ENCODE measurements at regions not wholly inside any gene's neighbourhood (a gene's known extent, or its start where the extent isn't known, plus 50 kb on each side); places are given as distances from the start of the nearest gene placed in this dataset.

DNA sequence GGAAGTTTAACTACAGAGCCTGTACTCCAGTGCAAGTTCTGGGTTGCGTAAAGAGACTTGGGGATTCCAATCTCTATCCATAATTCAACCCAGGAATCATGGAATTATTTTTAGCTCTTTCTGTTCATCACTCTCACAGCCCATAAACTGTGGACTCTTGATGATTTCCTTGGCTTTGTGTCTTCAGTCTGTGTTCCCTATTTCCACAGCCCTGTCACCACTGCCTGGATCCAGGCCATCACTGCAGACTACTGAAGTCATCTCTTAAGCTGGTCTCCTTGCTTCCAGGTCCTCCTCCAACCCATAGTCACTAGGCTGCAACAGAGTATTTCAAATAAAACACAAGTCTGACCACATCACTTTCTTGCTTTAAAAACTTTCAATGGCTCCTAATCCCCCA, 211.7 kb downstream of the PLK2 start:
- no peaks in the 10 kb centered on the region for H3K9me3 ChIP-seq (ENCODE audit: control insufficient read depth in 1 of 2, low read length in 2 of 2)
- no peaks in the 10 kb centered on the region for H3K36me3 ChIP-seq (ENCODE audit: control insufficient read depth in 1 of 2, insufficient read depth in 2 of 2, low read length in 2 of 2)
- no peak overlapping the region for H3K27ac ChIP-seq (ENCODE audit: low read length)
- no peak overlapping the region for H3K4me3 ChIP-seq (ENCODE audit: low read depth in 1 of 2, low read length in 2 of 2)
- no peaks in the 10 kb centered on the region for H3K27me3 ChIP-seq (ENCODE audit: low read depth, low read length)
- H3K4me1 ChIP-seq (ENCODE audit: control insufficient read depth in 1 of 2, insufficient read depth in 2 of 2, low read length in 2 of 2), result no peaks in the 10 kb centered on the region

DNA sequence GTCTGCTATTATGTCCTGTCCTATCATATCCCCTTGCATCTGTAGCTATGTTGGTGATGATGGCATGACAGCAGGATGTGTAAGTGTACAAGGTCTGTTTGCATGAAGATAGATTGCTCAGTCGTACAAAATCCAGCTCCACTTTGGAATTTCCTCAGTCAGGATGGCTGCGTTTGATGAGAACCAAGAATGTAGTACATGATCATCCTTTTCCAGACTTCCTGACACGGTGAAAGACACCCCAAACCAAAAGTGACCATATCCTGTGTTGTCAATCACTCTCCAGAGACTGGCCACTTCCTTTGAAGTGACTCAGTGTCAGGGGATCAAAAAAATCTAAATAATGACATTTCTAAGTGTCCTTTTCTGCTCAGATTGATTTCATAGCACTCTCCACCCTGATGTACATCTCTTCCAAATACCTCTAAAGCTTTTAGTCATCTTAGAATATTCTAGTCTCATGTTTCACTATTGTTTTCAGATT, 213.4 kb downstream of the PLK2 start:
- Histone ChIP-seq H3K27me3 (ENCODE audit: low read depth, low read length) (no peaks in the 10 kb centered on the region), H3K9me3 (ENCODE audit: control insufficient read depth in 1 of 2, low read length in 2 of 2) (no peaks in the 10 kb centered on the region), H3K4me3 (ENCODE audit: low read depth in 1 of 2, low read length in 2 of 2) (no peak overlapping the region), H3K36me3 (ENCODE audit: control insufficient read depth in 1 of 2, insufficient read depth in 2 of 2, low read length in 2 of 2) (no peaks in the 10 kb centered on the region), H3K4me1 (ENCODE audit: control insufficient read depth in 1 of 2, insufficient read depth in 2 of 2, low read length in 2 of 2) (no peaks in the 10 kb centered on the region), H3K27ac (ENCODE audit: low read length) (no peak overlapping the region)

DNA sequence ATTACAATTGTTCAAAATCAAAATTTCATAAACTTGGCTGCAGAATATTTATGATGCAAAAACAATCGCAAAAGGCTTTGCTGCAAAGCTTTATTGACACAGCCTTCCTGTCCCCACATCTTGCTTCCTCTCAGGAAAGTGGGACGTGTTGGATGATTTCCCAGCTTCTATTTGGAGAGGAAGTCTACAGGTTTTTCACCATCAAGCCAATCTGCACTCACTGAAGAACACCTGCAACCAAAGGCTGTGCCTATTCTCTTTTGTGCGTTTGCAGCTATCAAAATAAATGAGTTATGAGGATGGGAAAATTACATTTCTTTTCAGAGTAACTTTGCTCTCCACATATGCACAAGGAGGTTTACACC, 214.4 kb downstream of the PLK2 start:
- H3K4me3 ChIP-seq (ENCODE audit: low read depth in 1 of 2, low read length in 2 of 2), result no peak overlapping the region
- H3K27me3 ChIP-seq (ENCODE audit: low read depth, low read length), result no peaks in the 10 kb centered on the region
- H3K4me1 ChIP-seq (ENCODE audit: control insufficient read depth in 1 of 2, insufficient read depth in 2 of 2, low read length in 2 of 2), result no peaks in the 10 kb centered on the region
- H3K36me3 ChIP-seq (ENCODE audit: control insufficient read depth in 1 of 2, insufficient read depth in 2 of 2, low read length in 2 of 2), result no peaks in the 10 kb centered on the region
- H3K9me3 ChIP-seq (ENCODE audit: control insufficient read depth in 1 of 2, low read length in 2 of 2), result no peaks in the 10 kb centered on the region
- H3K27ac ChIP-seq (ENCODE audit: low read length), result no peak overlapping the region

GRCh38 chr5:58244819-58245475, 214.9 kb downstream of the PLK2 start:
- H3K9me3 ChIP-seq (ENCODE audit: control insufficient read depth in 1 of 2, low read length in 2 of 2), result no peaks in the 10 kb centered on the region
- no peak overlapping the region for H3K4me3 ChIP-seq (ENCODE audit: low read depth in 1 of 2, low read length in 2 of 2)
- no peak overlapping the region for H3K27ac ChIP-seq (ENCODE audit: low read length)
- no peaks in the 10 kb centered on the region for H3K27me3 ChIP-seq (ENCODE audit: low read depth, low read length)
- no peaks in the 10 kb centered on the region for H3K4me1 ChIP-seq (ENCODE audit: control insufficient read depth in 1 of 2, insufficient read depth in 2 of 2, low read length in 2 of 2)
- no peaks in the 10 kb centered on the region for H3K36me3 ChIP-seq (ENCODE audit: control insufficient read depth in 1 of 2, insufficient read depth in 2 of 2, low read length in 2 of 2)

GRCh38 chr5:58241389-58241788, 218.5 kb downstream of the PLK2 start:
- H3K27ac ChIP-seq (ENCODE audit: low read length), result no peak overlapping the region
- no peaks in the 10 kb centered on the region for H3K27me3 ChIP-seq (ENCODE audit: low read depth, low read length)
- no peaks in the 10 kb centered on the region for H3K4me1 ChIP-seq (ENCODE audit: control insufficient read depth in 1 of 2, insufficient read depth in 2 of 2, low read length in 2 of 2)
- H3K9me3 ChIP-seq (ENCODE audit: control insufficient read depth in 1 of 2, low read length in 2 of 2), result no peaks in the 10 kb centered on the region
- H3K36me3 ChIP-seq (ENCODE audit: control insufficient read depth in 1 of 2, insufficient read depth in 2 of 2, low read length in 2 of 2), result no peaks in the 10 kb centered on the region
- H3K4me3 ChIP-seq (ENCODE audit: low read depth in 1 of 2, low read length in 2 of 2), result no peak overlapping the region

GRCh38 chr5:58240322-58240721, 219.6 kb downstream of the PLK2 start:
- H3K4me1 ChIP-seq (ENCODE audit: control insufficient read depth in 1 of 2, insufficient read depth in 2 of 2, low read length in 2 of 2), result no peaks in the 10 kb centered on the region
- no peak overlapping the region for H3K27ac ChIP-seq (ENCODE audit: low read length)
- H3K9me3 ChIP-seq (ENCODE audit: control insufficient read depth in 1 of 2, low read length in 2 of 2), result no peaks in the 10 kb centered on the region
- no peak overlapping the region for H3K4me3 ChIP-seq (ENCODE audit: low read depth in 1 of 2, low read length in 2 of 2)
- no peaks in the 10 kb centered on the region for H3K27me3 ChIP-seq (ENCODE audit: low read depth, low read length)
- H3K36me3 ChIP-seq (ENCODE audit: control insufficient read depth in 1 of 2, insufficient read depth in 2 of 2, low read length in 2 of 2), result no peaks in the 10 kb centered on the region

DNA sequence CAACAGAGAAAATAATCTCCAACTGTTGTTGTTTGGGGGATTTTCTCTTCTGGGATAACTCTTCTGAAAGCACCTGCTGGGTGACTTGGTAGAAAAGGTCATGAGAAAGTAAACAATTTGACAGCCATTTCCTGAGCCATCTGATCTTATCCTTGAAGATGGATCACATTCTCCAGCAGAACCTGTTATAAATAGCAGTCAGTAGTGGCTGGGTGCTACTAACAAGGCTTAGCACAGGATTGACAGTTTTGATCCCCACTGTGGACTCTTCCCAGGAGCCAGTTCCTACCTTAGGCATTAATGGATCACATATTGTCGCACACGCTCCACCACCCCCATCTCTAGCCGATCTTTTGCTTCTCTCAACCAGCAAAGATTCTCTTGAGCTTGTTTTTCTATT, 220.2 kb downstream of the PLK2 start:
- Histone ChIP-seq H3K4me3 (ENCODE audit: low read depth in 1 of 2, low read length in 2 of 2) (no peak overlapping the region), H3K36me3 (ENCODE audit: control insufficient read depth in 1 of 2, insufficient read depth in 2 of 2, low read length in 2 of 2) (no peaks in the 10 kb centered on the region), H3K27me3 (ENCODE audit: low read depth, low read length) (no peaks in the 10 kb centered on the region), H3K27ac (ENCODE audit: low read length) (no peak overlapping the region), H3K4me1 (ENCODE audit: control insufficient read depth in 1 of 2, insufficient read depth in 2 of 2, low read length in 2 of 2) (no peaks in the 10 kb centered on the region), H3K9me3 (ENCODE audit: control insufficient read depth in 1 of 2, low read length in 2 of 2) (no peaks in the 10 kb centered on the region)

GRCh38 chr5:58239045-58239444, 220.8 kb downstream of the PLK2 start:
- H3K36me3 ChIP-seq (ENCODE audit: control insufficient read depth in 1 of 2, insufficient read depth in 2 of 2, low read length in 2 of 2), result no peaks in the 10 kb centered on the region
- no peak overlapping the region for H3K27ac ChIP-seq (ENCODE audit: low read length)
- no peaks in the 10 kb centered on the region for H3K27me3 ChIP-seq (ENCODE audit: low read depth, low read length)
- H3K4me3 ChIP-seq (ENCODE audit: low read depth in 1 of 2, low read length in 2 of 2), result no peak overlapping the region
- no peaks in the 10 kb centered on the region for H3K4me1 ChIP-seq (ENCODE audit: control insufficient read depth in 1 of 2, insufficient read depth in 2 of 2, low read length in 2 of 2)
- no peaks in the 10 kb centered on the region for H3K9me3 ChIP-seq (ENCODE audit: control insufficient read depth in 1 of 2, low read length in 2 of 2)

GRCh38 chr5:58236498-58236897, 223.4 kb downstream of the PLK2 start:
- H3K27me3 ChIP-seq (ENCODE audit: low read depth, low read length), result no peaks in the 10 kb centered on the region
- no peak overlapping the region for H3K27ac ChIP-seq (ENCODE audit: low read length)
- no peaks in the 10 kb centered on the region for H3K36me3 ChIP-seq (ENCODE audit: control insufficient read depth in 1 of 2, insufficient read depth in 2 of 2, low read length in 2 of 2)
- no peak overlapping the region for H3K4me3 ChIP-seq (ENCODE audit: low read depth in 1 of 2, low read length in 2 of 2)
- no peaks in the 10 kb centered on the region for H3K9me3 ChIP-seq (ENCODE audit: control insufficient read depth in 1 of 2, low read length in 2 of 2)
- no peaks in the 10 kb centered on the region for H3K4me1 ChIP-seq (ENCODE audit: control insufficient read depth in 1 of 2, insufficient read depth in 2 of 2, low read length in 2 of 2)

- Histone ChIP-seq H3K9me3 (ENCODE audit: control insufficient read depth in 1 of 2, low read length in 2 of 2) (no peaks in the 10 kb centered on the region), H3K27ac (ENCODE audit: low read length) (no peak overlapping the region), H3K4me1 (ENCODE audit: control insufficient read depth in 1 of 2, insufficient read depth in 2 of 2, low read length in 2 of 2) (no peaks in the 10 kb centered on the region), H3K4me3 (ENCODE audit: low read depth in 1 of 2, low read length in 2 of 2) (no peak overlapping the region), H3K27me3 (ENCODE audit: low read depth, low read length) (no peaks in the 10 kb centered on the region), H3K36me3 (ENCODE audit: control insufficient read depth in 1 of 2, insufficient read depth in 2 of 2, low read length in 2 of 2) (no peaks in the 10 kb centered on the region)
Observed at GRCh38 chr5:58235299-58235698, 224.6 kb downstream of the PLK2 start.

DNA sequence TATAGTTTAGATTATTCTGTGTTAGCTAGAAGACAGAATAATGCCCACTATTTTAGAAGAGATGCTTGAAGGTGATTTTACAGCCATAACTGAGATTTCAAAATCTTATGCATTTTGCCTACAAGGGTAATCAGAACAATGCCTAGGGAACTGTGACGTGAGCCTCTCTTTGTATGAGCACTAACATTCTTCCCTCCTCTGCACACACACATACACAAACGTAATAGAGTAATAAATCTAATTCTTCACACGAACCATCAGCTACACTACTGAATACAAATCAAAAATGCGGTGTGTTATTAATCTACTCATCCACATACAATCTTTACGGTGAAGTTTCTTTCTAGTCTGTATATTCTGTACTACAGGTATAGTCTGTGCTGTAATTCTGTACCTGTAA, 227.8 kb downstream of the PLK2 start:
- Histone ChIP-seq H3K4me3 (ENCODE audit: low read depth in 1 of 2, low read length in 2 of 2) (no peak overlapping the region), H3K27ac (ENCODE audit: low read length) (no peak overlapping the region), H3K4me1 (ENCODE audit: control insufficient read depth in 1 of 2, insufficient read depth in 2 of 2, low read length in 2 of 2) (no peaks in the 10 kb centered on the region), H3K9me3 (ENCODE audit: control insufficient read depth in 1 of 2, low read length in 2 of 2) (no peaks in the 10 kb centered on the region), H3K36me3 (ENCODE audit: control insufficient read depth in 1 of 2, insufficient read depth in 2 of 2, low read length in 2 of 2) (no peaks in the 10 kb centered on the region), H3K27me3 (ENCODE audit: low read depth, low read length) (no peaks in the 10 kb centered on the region)

GRCh38 chr5:58231041-58231440, 228.8 kb downstream of the PLK2 start:
- H3K4me1 ChIP-seq (ENCODE audit: control insufficient read depth in 1 of 2, insufficient read depth in 2 of 2, low read length in 2 of 2), result no peaks in the 10 kb centered on the region
- H3K27me3 ChIP-seq (ENCODE audit: low read depth, low read length), result no peaks in the 10 kb centered on the region
- H3K36me3 ChIP-seq (ENCODE audit: control insufficient read depth in 1 of 2, insufficient read depth in 2 of 2, low read length in 2 of 2), result no peaks in the 10 kb centered on the region
- H3K4me3 ChIP-seq (ENCODE audit: low read depth in 1 of 2, low read length in 2 of 2), result no peak overlapping the region
- no peaks in the 10 kb centered on the region for H3K9me3 ChIP-seq (ENCODE audit: control insufficient read depth in 1 of 2, low read length in 2 of 2)
- no peak overlapping the region for H3K27ac ChIP-seq (ENCODE audit: low read length)
